Body of pancreas (tissue), 4 donors: ENCODE measurements at regions not wholly inside any gene's neighbourhood (a gene's known extent, or its start where the extent isn't known, plus 50 kb on each side); places are given as distances from the start of the nearest gene placed in this dataset.
"Not testable (repeated sequence)": the region's sequence is repeated elsewhere in the genome, so short reads cannot be mapped to it uniquely, and the experiment has no call there.

Experiments used
- ATAC-seq: fragments of 150-250 bp; one replicate; pipeline ENCODE4 v1.9.1; 2016
- DNase-seq, 4 donors: peaks; one replicate each; pipeline ENCODE4 v3.0.0-alpha.2; 2019
- H3K27ac ChIP-seq, 4 donors: fragments of 200-600 bp; sonication (generic); 1 replicate in 3 of 4; 2 replicates in 1 of 4; pipeline versions ENCODE4 v1.5.1 to v1.6.1; 2016 to 2019; ENCODE audit warnings: mild to moderate bottlenecking in 1 of 4, mixed read lengths in 1 of 4, moderate library complexity in 1 of 4
- H3K27me3 ChIP-seq, 2 donors: fragments of 200-600 bp; sonication (generic); one replicate each; pipeline ENCODE4 v1.6.0; 2016; ENCODE audit warnings: mild to moderate bottlenecking in 1 of 2
- H3K36me3 ChIP-seq, 2 donors: fragments of 200-600 bp; sonication (generic); replicated peaks in 1 of 2; 2 replicates each; pipeline ENCODE4 v1.5.1; 2016; ENCODE audit warnings: low read depth in 2 of 2; ENCODE audit not compliant: insufficient read depth in 1 of 2
- H3K4me1 ChIP-seq: fragments of 200-600 bp; sonication (generic); one replicate; pipeline ENCODE4 v1.6.0; 2016
- H3K4me3 ChIP-seq, 2 donors: fragments of 200-600 bp; sonication (generic); 1 replicate in 1 of 2; 2 replicates in 1 of 2; pipeline ENCODE4 v1.5.1; 2016 to 2019
- H3K9me3 ChIP-seq, 3 donors: fragments of 200-600 bp; sonication (generic); 1 replicate in 2 of 3; 2 replicates in 1 of 3; pipeline ENCODE4 v1.5.1; 2016
- POLR2A ChIP-seq, 3 donors: fragments of 450-650 bp; IDR thresholded peaks; one replicate each; pipeline ENCODE4 v1.6.1; 2016; ENCODE audit warnings: antibody characterized with exemption in 3 of 3, mild to moderate bottlenecking in 2 of 3
- WGBS, 2 donors: methylation state at CpG; one replicate each; pipeline ENCODE4 v1.1.5; 2017; 5-methylcytosine and 5-hydroxymethylcytosine counted together
- intact Hi-C: fragments of 100-400 bp; cut with DNase I; formaldehyde crosslinking; loops from one replicate; pipeline ENCODE4 v1.15.1; 2023
- TF ChIP-seq, protein P1 (sequence below), 7 experiments: fragments of 450-650 bp in 4 of 7; fragments of 200-600 bp in 3 of 7; sonication (generic) in 3 of 7; IDR thresholded peaks; one replicate each; pipeline ENCODE4 v1.5.1; 2016 to 2019; ENCODE audit warnings: antibody characterized with exemption in 7 of 7

DNA sequence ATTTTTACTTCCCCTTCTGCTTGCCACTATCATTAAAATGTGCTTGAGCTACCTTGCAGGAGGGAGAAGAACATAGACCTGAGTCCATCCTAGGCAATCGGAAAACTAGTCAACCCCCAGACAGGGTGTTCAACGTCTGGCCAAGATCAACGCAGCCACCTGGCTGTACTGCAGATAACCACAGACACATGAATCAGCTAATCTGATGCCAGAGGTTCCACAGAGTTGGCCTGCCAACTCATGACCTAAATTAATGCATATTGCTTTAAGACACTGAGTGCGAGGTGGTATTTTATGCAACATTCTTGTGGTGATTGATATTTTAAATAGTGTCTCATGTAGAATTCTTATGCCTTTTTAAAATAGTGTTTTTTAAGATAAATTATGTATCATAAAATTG is 1283.8 kb upstream of the PABPC4L start:
- Histone ChIP-seq H3K27me3 (no peaks in the 10 kb centered on the region), H3K9me3 (no peaks in the 10 kb centered on the region), H3K27ac (no peak overlapping the region), H3K4me1 (no peaks in the 10 kb centered on the region), H3K36me3 (no peaks in the 10 kb centered on the region), H3K4me3 (no peak overlapping the region)
- ATAC-seq (no peak), DNase-seq (no peak)
- intact Hi-C loops = no loop called here
- 53 to 64% methylated on average over 4 of the region's 4 CpGs for WGBS, 2 donors
- no peak for TF ChIP-seq POLR2A (IDR thresholded peaks at IDR 0.05)
- TF ChIP-seq, protein P1, sequence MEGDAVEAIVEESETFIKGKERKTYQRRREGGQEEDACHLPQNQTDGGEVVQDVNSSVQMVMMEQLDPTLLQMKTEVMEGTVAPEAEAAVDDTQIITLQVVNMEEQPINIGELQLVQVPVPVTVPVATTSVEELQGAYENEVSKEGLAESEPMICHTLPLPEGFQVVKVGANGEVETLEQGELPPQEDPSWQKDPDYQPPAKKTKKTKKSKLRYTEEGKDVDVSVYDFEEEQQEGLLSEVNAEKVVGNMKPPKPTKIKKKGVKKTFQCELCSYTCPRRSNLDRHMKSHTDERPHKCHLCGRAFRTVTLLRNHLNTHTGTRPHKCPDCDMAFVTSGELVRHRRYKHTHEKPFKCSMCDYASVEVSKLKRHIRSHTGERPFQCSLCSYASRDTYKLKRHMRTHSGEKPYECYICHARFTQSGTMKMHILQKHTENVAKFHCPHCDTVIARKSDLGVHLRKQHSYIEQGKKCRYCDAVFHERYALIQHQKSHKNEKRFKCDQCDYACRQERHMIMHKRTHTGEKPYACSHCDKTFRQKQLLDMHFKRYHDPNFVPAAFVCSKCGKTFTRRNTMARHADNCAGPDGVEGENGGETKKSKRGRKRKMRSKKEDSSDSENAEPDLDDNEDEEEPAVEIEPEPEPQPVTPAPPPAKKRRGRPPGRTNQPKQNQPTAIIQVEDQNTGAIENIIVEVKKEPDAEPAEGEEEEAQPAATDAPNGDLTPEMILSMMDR (IDR thresholded peaks at IDR 0.05) = no peak

- TF ChIP-seq, protein P1 (IDR thresholded peaks at IDR 0.05) = no peak
- no peak for TF ChIP-seq POLR2A (IDR thresholded peaks at IDR 0.05)
- intact Hi-C loops = no loop called here
These were observed 1274.7 kb upstream of the PABPC4L start for GRCh38 chr4:135476272-135476671.

DNA sequence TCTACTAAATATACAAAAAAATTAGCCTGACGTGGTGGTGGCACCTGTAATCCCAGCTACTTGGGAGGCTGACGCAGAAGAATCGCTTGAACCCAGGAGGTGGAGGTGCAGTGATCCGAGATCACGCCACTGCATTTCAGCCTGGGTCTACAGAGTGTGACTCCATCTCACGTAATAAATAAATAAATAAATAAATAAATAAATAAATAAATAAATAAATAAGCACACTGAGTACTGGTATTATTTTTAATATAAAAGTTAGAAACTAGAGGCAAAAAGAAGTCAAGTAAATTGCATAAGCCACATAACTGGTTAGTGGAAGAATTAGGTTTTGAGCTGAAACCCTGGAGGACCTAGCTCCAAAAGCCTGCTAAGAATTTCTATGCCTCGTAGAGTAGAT is 1262.7 kb upstream of the PABPC4L start:
- H3K36me3 ChIP-seq = no peaks in the 10 kb centered on the region
- H3K4me3 ChIP-seq = no peak overlapping the region
- H3K27ac ChIP-seq = no peak overlapping the region
- H3K4me1 ChIP-seq = no peaks in the 10 kb centered on the region
- WGBS, 2 donors = 61 to 72% methylated on average over 7 of the region's 7 CpGs
- no peak for ATAC-seq
- no peaks in the 10 kb centered on the region for H3K9me3 ChIP-seq
- intact Hi-C loops = no loop called here
- DNase-seq = no peak
- no peaks in the 10 kb centered on the region for H3K27me3 ChIP-seq
- no peak for TF ChIP-seq POLR2A (IDR thresholded peaks at IDR 0.05)
- TF ChIP-seq, protein P1 (IDR thresholded peaks at IDR 0.05) = no peak

More at GRCh38 chr4:135476272-135476671, 1274.7 kb upstream of the PABPC4L start:
- no peaks in the 10 kb centered on the region for H3K4me1 ChIP-seq
- H3K9me3 ChIP-seq = no peaks in the 10 kb centered on the region
- H3K27ac ChIP-seq = no peak overlapping the region
- H3K4me3 ChIP-seq = no peak overlapping the region
- 54 to 58% methylated on average over 2 of the region's 2 CpGs for WGBS, 2 donors
- DNase-seq (no peak), ATAC-seq (no peak)
- H3K27me3 ChIP-seq = no peaks in the 10 kb centered on the region
- no peaks in the 10 kb centered on the region for H3K36me3 ChIP-seq

DNA sequence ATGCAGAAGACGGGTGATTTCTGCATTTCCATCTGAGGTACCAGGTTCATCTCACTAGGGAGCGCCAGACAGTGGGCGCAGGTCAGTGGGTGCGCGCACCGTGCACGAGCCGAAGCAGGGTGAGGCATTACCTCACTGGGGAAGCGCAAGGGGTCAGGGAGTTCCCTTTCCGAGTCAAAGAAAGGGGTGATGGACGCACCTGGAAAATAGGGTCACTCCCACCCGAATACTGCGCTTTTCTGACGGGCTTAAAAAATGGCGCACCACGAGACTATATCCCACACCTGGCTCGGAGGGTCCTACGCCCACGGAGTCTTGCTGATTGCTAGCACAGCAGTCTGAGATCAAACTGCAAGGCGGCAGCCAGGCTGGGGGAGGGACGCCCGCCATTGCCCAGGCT is 1246.0 kb upstream of the PABPC4L start:
- DNase-seq, H3K4me3 ChIP-seq, intact Hi-C loops, H3K27me3 ChIP-seq, H3K36me3 ChIP-seq, ATAC-seq, H3K27ac ChIP-seq, H3K9me3 ChIP-seq, H3K4me1 ChIP-seq: not testable (repeated sequence)
- WGBS, 2 donors = 81 to 93% methylated on average over 21 of the region's 22 CpGs

GRCh38 chr4:135434936-135435335 is 1233.3 kb upstream of the PABPC4L start:
- intact Hi-C loops = no loop called here
- H3K27ac ChIP-seq = no peak overlapping the region
- no peak for DNase-seq
- H3K36me3 ChIP-seq = no peaks in the 10 kb centered on the region
- H3K9me3 ChIP-seq = no peaks in the 10 kb centered on the region
- no peak for TF ChIP-seq POLR2A (IDR thresholded peaks at IDR 0.05)
- TF ChIP-seq, protein P1 (IDR thresholded peaks at IDR 0.05) = no peak
- H3K4me1 ChIP-seq = no peaks in the 10 kb centered on the region
- WGBS, 2 donors = 49 to 58% methylated on average over 2 of the region's 2 CpGs
- H3K27me3 ChIP-seq = no peaks in the 10 kb centered on the region
- no peak for ATAC-seq
- no peak overlapping the region for H3K4me3 ChIP-seq
